HG02571 (cell line): ENCODE measurements at regions not wholly inside any gene's neighbourhood (a gene's known extent, or its start where the extent isn't known, plus 50 kb on each side); places are given as distances from the start of the nearest gene placed in this dataset.
A peak's percentile ranks its signal among the peaks of the same experiment; 100 is the strongest.
"Not testable (repeated sequence)": the region's sequence is repeated elsewhere in the genome, so short reads cannot be mapped to it uniquely, and the experiment has no call there.

ENCODE experiments used
- ATAC-seq: cut with Tn5 transposase; IDR thresholded peaks from one replicate; pipeline ENCODE4 v1.9.1; 2021; ENCODE audit warnings: mild to moderate bottlenecking, moderate library complexity; ENCODE audit not compliant: unreplicated experiment

- ATAC-seq = no peak
Measured at GRCh38 chr15:88994286-88994685, 81.1 kb upstream of the MFGE8 start.

GRCh38 chr15:88995449-88995848, 82.3 kb upstream of the MFGE8 start:
- ATAC-seq = no peak

GRCh38 chr15:88997531-88997930, 84.4 kb upstream of the MFGE8 start:
- no peak for ATAC-seq

GRCh38 chr15:88998980-88999713, 86.0 kb upstream of the MFGE8 start:
- ATAC-seq = no peak

- ATAC-seq = not testable (repeated sequence)
Measured at GRCh38 chr15:89001708-89002275, 86.5 kb upstream of the ABHD2 start.

- ATAC-seq = peak; percentile 84
Measured at GRCh38 chr15:89002281-89002761, 85.9 kb upstream of the ABHD2 start.

- ATAC-seq = peak; percentile 13
Measured at GRCh38 chr15:89002830-89003229, 85.4 kb upstream of the ABHD2 start.

GRCh38 chr15:89003865-89004725, 84.2 kb upstream of the ABHD2 start:
- ATAC-seq = no peak

- no peak for ATAC-seq
Measured at GRCh38 chr15:89004726-89005030, 83.6 kb upstream of the ABHD2 start.

GRCh38 chr15:89007527-89007926, 80.7 kb upstream of the ABHD2 start:
- not testable (repeated sequence) for ATAC-seq

- ATAC-seq = no peak
Measured at GRCh38 chr15:89007989-89008388, 80.3 kb upstream of the ABHD2 start.

- ATAC-seq = no peak
Measured at GRCh38 chr15:89009080-89009479, 79.2 kb upstream of the ABHD2 start.

- no peak for ATAC-seq
Measured at GRCh38 chr15:89015412-89016097, 72.7 kb upstream of the ABHD2 start.

- no peak for ATAC-seq
Measured at GRCh38 chr15:89016549-89017041, 71.7 kb upstream of the ABHD2 start.

- peak; percentile 56 for ATAC-seq
Measured at GRCh38 chr15:89017370-89018066, 70.7 kb upstream of the ABHD2 start.

GRCh38 chr15:89018207-89018606, 70.0 kb upstream of the ABHD2 start:
- no peak for ATAC-seq

GRCh38 chr15:89019436-89019835, 68.8 kb upstream of the ABHD2 start:
- no peak for ATAC-seq

- ATAC-seq = no peak
Measured at GRCh38 chr15:89021224-89021623, 67.0 kb upstream of the ABHD2 start.

GRCh38 chr15:89021886-89022285, 66.4 kb upstream of the ABHD2 start:
- ATAC-seq = not testable (repeated sequence)

- no peak for ATAC-seq
Measured at GRCh38 chr15:89023311-89023961, 64.8 kb upstream of the ABHD2 start.
